K562 (cell line): ENCODE measurements at regions not wholly inside any gene's neighbourhood (a gene's known extent, or its start where the extent isn't known, plus 50 kb on each side); places are given as distances from the start of the nearest gene placed in this dataset.

Experiments used
- ATAC-seq: fragments of 200-7000 bp; cut with Tn5 transposase; 3 replicates; pipeline ENCODE4 v1.9.1; 2020; ENCODE audit warnings: moderate library complexity
- BruUV-seq: library from RNA; stranded (reverse); fragments of 400-500 nt; replicated peaks from 2 replicates; lab custom pipeline; 2021; lab: Mats Ljungman, UMichigan
- CTCF ChIA-PET: fragments of 300-600 bp; formaldehyde crosslinking; extraction: SDS; loops from one replicate; lab custom pipeline; 2021; ENCODE audit warnings: low intra/inter-chr PET ratio; lab: Yijun Ruan, JAX
- POLR2A ChIA-PET: fragments of 300-600, 350-650 bp; sonication (Branson Sonifier 250); formaldehyde crosslinking; extraction: SDS; loops from one replicate; lab custom pipeline; 2021; ENCODE audit warnings: antibody characterized with exemption, inconsistent platforms; lab: Yijun Ruan, JAX
- DNase-seq, 4 experiments: peaks; one replicate each; pipeline versions ENCODE4 v3.0.0 to v3.0.0-alpha.2; 2011 to 2018; ENCODE audit warnings: low spot score in 3 of 4, mixed read lengths in 3 of 4; ENCODE audit errors: extremely low read depth in 1 of 4
- FAIRE-seq: peaks from 2 replicates; lab custom pipeline; 2011; peaks lifted over from hg19 to GRCh38; lab: Jason Lieb, UNC
- H2AFZ ChIP-seq: 2 replicates; pipeline ENCODE4 v1.6.0; 2011; ENCODE audit warnings: low read depth, low read length, control low read depth, inconsistent platforms
- H3K27ac ChIP-seq: fragments of 200-600 bp; 3 replicates; pipeline ENCODE4 v1.8.0; 2011; ENCODE audit warnings: low read depth, mild to moderate bottlenecking, control low read depth, inconsistent platforms, low read length, moderate library complexity, mixed read lengths; ENCODE audit errors: extremely low read depth
- H3K27me3 ChIP-seq, 2 experiments: fragments of 300-600 bp in 1 of 2; 2 replicates in 1 of 2; 3 replicates in 1 of 2; pipeline versions ENCODE4 v1.6.0 to v1.8.0; 2011; ENCODE audit warnings: inconsistent platforms in 2 of 2, low read length in 2 of 2, mild to moderate bottlenecking in 1 of 2, mixed read lengths in 1 of 2, moderate library complexity in 1 of 2; ENCODE audit not compliant: control insufficient read depth in 2 of 2, insufficient read depth in 2 of 2
- H3K36me3 ChIP-seq: fragments of 300-600 bp; 3 replicates; pipeline ENCODE4 v1.8.0; 2011; ENCODE audit warnings: mild to moderate bottlenecking, low read length, inconsistent platforms; ENCODE audit not compliant: control insufficient read depth, insufficient read depth
- H3K4me1 ChIP-seq, 2 experiments: fragments of 200-600 bp in 1 of 2; replicated peaks in 1 of 2; 2 replicates in 1 of 2; 3 replicates in 1 of 2; pipeline versions ENCODE4 v1.5.1 to v1.8.0; 2011; ENCODE audit warnings: inconsistent platforms in 2 of 2, low read length in 2 of 2, mild to moderate bottlenecking in 1 of 2, mixed read lengths in 1 of 2, moderate library complexity in 1 of 2; ENCODE audit not compliant: control insufficient read depth in 2 of 2, insufficient read depth in 2 of 2
- H3K4me2 ChIP-seq: 2 replicates; pipeline ENCODE4 v1.6.1; 2011; ENCODE audit warnings: low read length, control low read depth, inconsistent platforms, mixed read lengths; ENCODE audit not compliant: insufficient read depth
- H3K4me3 ChIP-seq: fragments of 200-600 bp; sonication (generic), shearing (Covaris generic); 2 replicates; pipeline ENCODE4 v1.5.1; 2016; ENCODE audit warnings: control low read depth, inconsistent platforms
- H3K79me2 ChIP-seq: fragments of 200-600 bp; 3 replicates; pipeline ENCODE4 v1.8.0; 2011; ENCODE audit warnings: low read length, inconsistent platforms; ENCODE audit not compliant: control insufficient read depth, insufficient read depth
- H3K9ac ChIP-seq, 2 experiments: 2 replicates each; pipeline versions ENCODE4 v1.6.0 to v1.6.1; 2011; ENCODE audit warnings: low read depth in 2 of 2, low read length in 2 of 2, control low read depth in 1 of 2, inconsistent platforms in 1 of 2, mild to moderate bottlenecking in 1 of 2, mixed read lengths in 1 of 2; ENCODE audit not compliant: insufficient read depth in 1 of 2
- H3K9me1 ChIP-seq: one replicate; pipeline ENCODE4 v1.6.0; 2011; ENCODE audit warnings: inconsistent platforms, mild to moderate bottlenecking, low read length, moderate library complexity; ENCODE audit not compliant: control insufficient read depth, insufficient read depth
- H3K9me3 ChIP-seq: replicated peaks from 2 replicates; pipeline ENCODE4 v1.5.1; 2011; ENCODE audit warnings: low read depth, low read length, inconsistent platforms; ENCODE audit not compliant: control insufficient read depth, insufficient read depth
- H4K20me1 ChIP-seq: replicated peaks from 2 replicates; pipeline ENCODE4 v1.6.1; 2011; ENCODE audit warnings: low read length, inconsistent platforms, mixed read lengths; ENCODE audit not compliant: control insufficient read depth, insufficient read depth
- CGGBP1 ChIP-seq: fragments of 250-450 bp; sonication (Bioruptor Pico); IDR thresholded peaks from 2 replicates; pipeline ENCODE4 v1.9.0; 2021; ENCODE audit warnings: mild to moderate bottlenecking
- ELK3 ChIP-seq: fragments of 450-650 bp; formaldehyde crosslinking; IDR thresholded peaks from 2 replicates; pipeline ENCODE4 v1.4.0; 2020; ENCODE audit warnings: mild to moderate bottlenecking
- MIER1 ChIP-seq: fragments of 450-650 bp; IDR thresholded peaks from 2 replicates; pipeline ENCODE4 v1.6.1; 2016; ENCODE audit warnings: antibody characterized with exemption, mild to moderate bottlenecking, low read depth
- PHF8 ChIP-seq: fragments of 200-600 bp; sonication (generic); IDR thresholded peaks from 2 replicates; pipeline ENCODE4 v1.6.1; 2012; ENCODE audit warnings: mixed run types, mild to moderate bottlenecking, inconsistent platforms, low read length, moderate library complexity, borderline replicate concordance
- PURB ChIP-seq: sonication (generic); formaldehyde crosslinking; IDR thresholded peaks from 2 replicates; pipeline ENCODE4 v1.9.0; 2021; ENCODE audit warnings: low read depth, mild to moderate bottlenecking, missing genetic modification reagents
- RAD51 ChIP-seq: fragments of 450-650 bp; IDR thresholded peaks from 2 replicates; pipeline ENCODE4 v1.7.1; 2016; ENCODE audit warnings: low read depth, mild to moderate bottlenecking, borderline replicate concordance
- SMARCC2 ChIP-seq: fragments of 450-650 bp; IDR thresholded peaks from 2 replicates; pipeline ENCODE4 v1.6.1; 2017; ENCODE audit warnings: antibody characterized with exemption, moderate library complexity, mild to moderate bottlenecking, low read depth
- SOX6 ChIP-seq: fragments of 450-650 bp; IDR thresholded peaks from 2 replicates; pipeline ENCODE4 v1.6.1; 2014; ENCODE audit warnings: mild to moderate bottlenecking
- SUPT5H ChIP-seq: fragments of 450-650 bp; IDR thresholded peaks from 2 replicates; pipeline ENCODE4 v1.6.1; 2016
- ZNF316 ChIP-seq: fragments of 450-650 bp; IDR thresholded peaks from 2 replicates; pipeline ENCODE4 v1.6.1; 2016
- ZNF431 ChIP-seq: sonication (generic); formaldehyde crosslinking; IDR thresholded peaks from 2 replicates; pipeline ENCODE4 v1.8.0; 2022; ENCODE audit warnings: mild to moderate bottlenecking, missing genetic modification reagents
- ZNF695 ChIP-seq: fragments of 450-650 bp; formaldehyde crosslinking; IDR thresholded peaks from 2 replicates; pipeline ENCODE4 v1.4.0; 2020; ENCODE audit warnings: mild to moderate bottlenecking, moderate library complexity
- ZNF785 ChIP-seq: fragments of 250-450 bp; sonication (Bioruptor Pico); IDR thresholded peaks from 2 replicates; pipeline ENCODE4 v1.4.0; 2020; ENCODE audit warnings: mild to moderate bottlenecking
- WGBS: fragments of 100-300 bp; shearing (Covaris generic); methylation state at CpG from one replicate; pipeline ENCODE4 v1.1.6; 2016; ENCODE audit warnings: low coverage, mixed read lengths; ENCODE audit not compliant: insufficient coverage; ENCODE audit errors: missing lambda C conversion rate; 5-methylcytosine and 5-hydroxymethylcytosine counted together
- in situ Hi-C: fragments of 300-500 bp; cut with MboI; formaldehyde crosslinking; loops from 4 replicates; pipeline ENCODE4 v1.15.0; 2018; ENCODE audit warnings: inconsistent platforms, mixed read lengths
- intact Hi-C: fragments of 100-400 bp; cut with micrococcal nuclease; formaldehyde crosslinking; loops from 2 replicates; pipeline ENCODE4 v1.14.2; 2022

GRCh38 chr4:81352446-81352835 lies 119.3 kb downstream of the RASGEF1B start:
- H3K4me3 ChIP-seq, result no peak overlapping the region
- no peak for TF ChIP-seq PURB (CRISPR knock-in tag)
- TF ChIP-seq SUPT5H, result no peak
- TF ChIP-seq ZNF695, result no peak
- no peak for TF ChIP-seq PHF8
- TF ChIP-seq ZNF316, result no peak
- no peak for TF ChIP-seq ZNF431
- TF ChIP-seq SMARCC2, result no peak
- no peak for TF ChIP-seq CGGBP1
- TF ChIP-seq ZNF785 (CRISPR knock-in tag), result no peak
- no peak for TF ChIP-seq ELK3 (CRISPR knock-in tag)
- no peak for TF ChIP-seq RAD51
- no peak for TF ChIP-seq SOX6
- TF ChIP-seq MIER1, result no peak
- intact Hi-C loops, result loop anchor here (5.0 kb wide), 1 partner anchor 990 kb away; no protein-coding TSS in a partner anchor
- no peak for ATAC-seq
- no TSS peak for BruUV-seq
- no peak overlapping the region for H2AFZ ChIP-seq
- no peaks in the 10 kb centered on the region for H3K9me1 ChIP-seq
- H3K27me3 ChIP-seq, result no peaks in the 10 kb centered on the region
- no peak overlapping the region for H3K9ac ChIP-seq
- no peak for DNase-seq
- H3K36me3 ChIP-seq, result no peaks in the 10 kb centered on the region
- ChIA-PET POLR2A (no interaction called here), CTCF (interaction anchor here (0.7 to 1.7 kb wide), 2 partner anchors 203 to 283 kb away, joined by 4 to 14 read pairs; no protein-coding TSS in a partner anchor)
- no peaks in the 10 kb centered on the region for H3K4me1 ChIP-seq
- WGBS, result 0% methylated on average over 2 of the region's 2 CpGs
- no peaks in the 10 kb centered on the region for H3K9me3 ChIP-seq
- in situ Hi-C loops, result loop anchor here (10.0 kb wide), 1 partner anchor 988 kb away; no protein-coding TSS in a partner anchor
- no peak overlapping the region for H3K27ac ChIP-seq
- FAIRE-seq, result no peak
- no peak overlapping the region for H3K4me2 ChIP-seq
- H4K20me1 ChIP-seq, result peaks cover 5% of the 10 kb centered on the region; the same call in 1 of the 2 replicates
- H3K79me2 ChIP-seq, result no peaks in the 10 kb centered on the region
